ENCODE measurements at regions not wholly inside any gene's neighbourhood (a gene's known extent, or its start where the extent isn't known, plus 50 kb on each side); places are given as distances from the start of the nearest gene placed in this dataset.
"Not testable (repeated sequence)": the region's sequence is repeated elsewhere in the genome, so short reads cannot be mapped to it uniquely, and the experiment has no call there.

DNA sequence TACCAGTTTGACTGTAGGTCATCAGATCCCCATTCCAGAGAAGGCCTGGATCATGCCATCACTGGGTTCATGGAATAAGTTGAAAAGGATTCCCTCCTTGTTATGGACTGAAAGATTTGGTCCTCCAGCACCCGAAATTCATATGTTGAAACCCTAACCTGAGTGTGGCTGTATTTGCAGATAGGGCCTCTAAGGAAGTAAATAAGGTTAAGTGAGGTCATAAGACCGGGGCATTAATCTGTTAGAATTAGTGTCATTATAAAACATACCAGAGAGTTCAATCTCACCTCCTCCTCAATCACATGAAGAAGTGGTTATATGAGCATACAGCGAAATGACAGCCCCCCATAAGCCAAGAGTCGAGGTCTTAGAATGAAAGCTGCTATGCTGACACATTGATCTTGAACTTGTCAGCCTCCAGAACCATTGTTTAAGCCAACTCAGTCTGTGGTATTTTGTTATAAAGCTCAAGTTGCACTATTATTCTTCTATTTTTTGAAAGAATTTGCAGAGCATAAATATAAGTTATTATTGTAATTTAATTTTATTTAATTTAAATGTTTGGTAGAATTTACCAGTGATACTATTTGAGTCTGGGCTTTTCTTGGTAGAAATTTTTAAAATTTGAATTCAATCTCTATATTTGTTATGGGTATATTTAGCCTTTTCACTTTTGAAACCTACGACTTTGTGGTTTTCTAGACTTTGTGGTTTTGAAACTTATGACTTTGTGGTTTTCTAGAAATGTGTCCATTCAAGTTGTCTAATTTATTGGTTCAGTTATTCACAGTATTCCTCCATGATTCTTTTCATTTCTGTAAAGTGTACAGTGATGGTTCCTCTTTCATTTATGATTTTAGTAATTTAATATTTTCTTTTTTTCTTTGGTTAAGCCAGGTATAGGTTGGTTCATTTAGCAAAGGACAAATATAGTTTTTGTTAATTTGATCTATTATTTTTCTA lies 1206.7 kb upstream of the CDH2 start:
- TF ChIP-seq, protein P1, sequence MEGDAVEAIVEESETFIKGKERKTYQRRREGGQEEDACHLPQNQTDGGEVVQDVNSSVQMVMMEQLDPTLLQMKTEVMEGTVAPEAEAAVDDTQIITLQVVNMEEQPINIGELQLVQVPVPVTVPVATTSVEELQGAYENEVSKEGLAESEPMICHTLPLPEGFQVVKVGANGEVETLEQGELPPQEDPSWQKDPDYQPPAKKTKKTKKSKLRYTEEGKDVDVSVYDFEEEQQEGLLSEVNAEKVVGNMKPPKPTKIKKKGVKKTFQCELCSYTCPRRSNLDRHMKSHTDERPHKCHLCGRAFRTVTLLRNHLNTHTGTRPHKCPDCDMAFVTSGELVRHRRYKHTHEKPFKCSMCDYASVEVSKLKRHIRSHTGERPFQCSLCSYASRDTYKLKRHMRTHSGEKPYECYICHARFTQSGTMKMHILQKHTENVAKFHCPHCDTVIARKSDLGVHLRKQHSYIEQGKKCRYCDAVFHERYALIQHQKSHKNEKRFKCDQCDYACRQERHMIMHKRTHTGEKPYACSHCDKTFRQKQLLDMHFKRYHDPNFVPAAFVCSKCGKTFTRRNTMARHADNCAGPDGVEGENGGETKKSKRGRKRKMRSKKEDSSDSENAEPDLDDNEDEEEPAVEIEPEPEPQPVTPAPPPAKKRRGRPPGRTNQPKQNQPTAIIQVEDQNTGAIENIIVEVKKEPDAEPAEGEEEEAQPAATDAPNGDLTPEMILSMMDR (IDR thresholded peaks at IDR 0.05) = no peak
- TF ChIP-seq POLR2AphosphoS5 (IDR thresholded peaks at IDR 0.05) (no peak), EP300 (IDR thresholded peaks at IDR 0.05) (no peak)
- Histone ChIP-seq H3K9me3 (no peaks in the 10 kb centered on the region), H3K4me3 (no peak overlapping the region), H3K36me3 (no peaks in the 10 kb centered on the region), H3K27ac (no peak overlapping the region), H3K27me3 (no peaks in the 10 kb centered on the region), H3K4me1 (no peaks in the 10 kb centered on the region)
- WGBS, 2 donors (ENCODE audit: low coverage in 1 of 2) = 64 to 74% methylated on average over 5 of the region's 5 CpGs
- no peak for ATAC-seq

DNA sequence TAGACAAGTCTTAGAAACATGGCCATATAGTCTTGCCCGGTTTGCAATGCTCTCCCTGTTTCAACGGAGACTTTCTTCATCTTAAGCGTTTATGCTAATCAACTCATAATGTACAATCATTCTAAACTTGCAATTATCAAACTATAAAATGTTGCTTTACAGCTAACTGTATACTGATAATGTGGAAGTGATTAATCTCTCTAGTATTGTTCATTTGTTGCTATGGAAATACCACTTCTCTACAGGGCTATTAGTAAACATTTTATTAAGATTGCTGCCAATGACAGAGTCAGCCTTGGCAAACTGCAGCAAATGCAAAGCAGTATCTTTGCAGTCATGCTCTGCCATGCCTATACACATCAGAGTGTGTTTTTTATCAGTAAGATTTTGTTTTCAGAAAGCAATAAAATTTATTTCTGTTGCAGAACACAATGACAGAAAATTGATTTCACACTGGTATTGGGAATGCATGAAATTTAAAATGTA lies 1201.8 kb upstream of the CDH2 start:
- Histone ChIP-seq H3K36me3 (no peaks in the 10 kb centered on the region), H3K4me3 (no peak overlapping the region), H3K9me3 (peaks cover 0 to 2% (median 0%) of the 10 kb centered on the region in 3 donors), H3K27me3 (no peaks in the 10 kb centered on the region), H3K27ac (no peak overlapping the region), H3K4me1 (no peaks in the 10 kb centered on the region)
- TF ChIP-seq POLR2AphosphoS5 (IDR thresholded peaks at IDR 0.05) (no peak), POLR2A (IDR thresholded peaks at IDR 0.05) (no peak), EP300 (IDR thresholded peaks at IDR 0.05) (no peak)
- TF ChIP-seq, protein P1 (IDR thresholded peaks at IDR 0.05) = no peak
- 75 to 97% methylated on average over 3 of the region's 3 CpGs for WGBS, 2 donors (ENCODE audit: low coverage in 1 of 2)
- no peak for ATAC-seq

DNA sequence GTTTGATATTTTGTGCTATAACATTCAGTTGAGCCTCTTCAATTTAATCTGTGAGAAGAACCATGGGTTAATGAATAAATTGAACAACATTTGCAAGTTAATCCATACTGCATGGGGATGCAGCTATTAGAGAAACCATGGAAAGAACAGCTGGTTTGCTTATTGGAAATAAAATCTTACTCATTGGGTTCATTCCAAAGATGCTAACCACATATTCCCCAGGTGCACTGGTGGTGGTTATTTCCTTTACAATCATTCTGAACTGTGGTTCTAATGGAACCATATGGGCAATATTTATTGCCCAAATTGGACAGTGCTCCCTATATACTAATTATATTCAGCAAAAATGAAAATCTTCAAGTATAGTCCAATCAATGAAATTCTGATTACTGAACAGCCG lies 1200.4 kb upstream of the CDH2 start:
- Histone ChIP-seq H3K9me3 (peaks cover 0 to 12% (median 0%) of the 10 kb centered on the region in 3 donors), H3K36me3 (no peaks in the 10 kb centered on the region), H3K4me3 (no peak overlapping the region), H3K4me1 (no peaks in the 10 kb centered on the region), H3K27me3 (no peaks in the 10 kb centered on the region), H3K27ac (no peak overlapping the region)
- no peak for ATAC-seq
- TF ChIP-seq POLR2AphosphoS5 (IDR thresholded peaks at IDR 0.05) = no peak
- TF ChIP-seq, protein P1 (IDR thresholded peaks at IDR 0.05) = no peak
- TF ChIP-seq POLR2A (IDR thresholded peaks at IDR 0.05) = no peak
- no peak for TF ChIP-seq EP300 (IDR thresholded peaks at IDR 0.05)
- WGBS, 2 donors (ENCODE audit: low coverage in 1 of 2) = 67 to 90% methylated on average over 1 of the region's 1 CpG

DNA sequence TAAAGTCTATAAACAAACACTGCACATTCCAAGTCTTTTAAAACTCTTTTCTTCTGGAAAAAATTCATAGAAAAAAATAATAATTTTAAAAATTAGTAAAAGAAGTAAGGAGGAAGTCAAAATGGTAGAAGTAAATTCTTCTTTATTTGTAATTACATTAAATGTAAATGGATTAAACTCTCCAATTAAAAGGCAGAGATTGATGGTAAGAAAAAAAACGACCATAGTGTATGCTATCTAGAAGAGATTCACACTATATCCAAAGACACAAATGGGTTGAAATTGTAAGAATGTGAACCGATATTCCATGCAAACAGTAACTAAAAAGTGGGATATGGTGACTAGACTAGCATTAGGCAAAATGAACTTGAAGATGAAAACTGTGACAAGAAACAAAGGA lies 1196.1 kb upstream of the CDH2 start:
- TF ChIP-seq POLR2A (IDR thresholded peaks at IDR 0.05) = no peak
- no peak for TF ChIP-seq POLR2AphosphoS5 (IDR thresholded peaks at IDR 0.05)
- TF ChIP-seq, protein P1 (IDR thresholded peaks at IDR 0.05) = no peak
- no peak for TF ChIP-seq EP300 (IDR thresholded peaks at IDR 0.05)
- Histone ChIP-seq H3K9me3 (peaks cover 0 to 14% (median 0%) of the 10 kb centered on the region in 3 donors), H3K36me3 (no peaks in the 10 kb centered on the region), H3K4me3 (no peak overlapping the region), H3K27ac (no peak overlapping the region), H3K27me3 (no peaks in the 10 kb centered on the region), H3K4me1 (no peaks in the 10 kb centered on the region)
- no peak for ATAC-seq
- 74 to 85% methylated on average over 2 of the region's 2 CpGs for WGBS, 2 donors (ENCODE audit: low coverage in 1 of 2)

DNA sequence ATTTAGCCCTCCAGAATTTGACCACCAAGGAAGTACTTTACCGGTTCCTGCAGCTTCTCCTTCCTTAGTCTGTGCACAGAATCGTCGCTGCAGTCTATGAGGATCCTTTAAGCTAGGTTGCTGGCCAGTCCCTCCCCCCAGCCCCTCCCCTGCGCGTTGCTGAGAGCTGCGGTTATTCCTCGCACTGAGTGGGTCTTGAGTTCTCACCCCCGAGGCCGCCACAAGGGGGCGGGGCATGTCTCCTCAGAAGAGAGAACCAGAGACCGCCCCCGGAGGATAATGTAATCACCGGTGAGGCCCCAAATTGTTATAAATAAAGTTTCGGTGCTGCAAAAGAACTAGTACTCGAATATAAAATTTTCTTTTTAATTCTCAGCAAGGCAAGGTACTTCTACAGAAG lies 1184.9 kb upstream of the CDH2 start:
- Histone ChIP-seq H3K36me3 (no peaks in the 10 kb centered on the region), H3K4me1 (no peaks in the 10 kb centered on the region), H3K27ac (no peak overlapping the region), H3K9me3 (no peaks in the 10 kb centered on the region), H3K4me3 (no peak overlapping the region), H3K27me3 (no peaks in the 10 kb centered on the region)
- WGBS, 2 donors (ENCODE audit: low coverage in 1 of 2) = 90 to 92% methylated on average over 2 to 3 of the region's 15 CpGs
- ATAC-seq = no peak
- TF ChIP-seq, protein P1 (IDR thresholded peaks at IDR 0.05) = no peak
- TF ChIP-seq POLR2AphosphoS5 (IDR thresholded peaks at IDR 0.05) = no peak
- TF ChIP-seq EP300 (IDR thresholded peaks at IDR 0.05) = no peak
- no peak for TF ChIP-seq POLR2A (IDR thresholded peaks at IDR 0.05)

DNA sequence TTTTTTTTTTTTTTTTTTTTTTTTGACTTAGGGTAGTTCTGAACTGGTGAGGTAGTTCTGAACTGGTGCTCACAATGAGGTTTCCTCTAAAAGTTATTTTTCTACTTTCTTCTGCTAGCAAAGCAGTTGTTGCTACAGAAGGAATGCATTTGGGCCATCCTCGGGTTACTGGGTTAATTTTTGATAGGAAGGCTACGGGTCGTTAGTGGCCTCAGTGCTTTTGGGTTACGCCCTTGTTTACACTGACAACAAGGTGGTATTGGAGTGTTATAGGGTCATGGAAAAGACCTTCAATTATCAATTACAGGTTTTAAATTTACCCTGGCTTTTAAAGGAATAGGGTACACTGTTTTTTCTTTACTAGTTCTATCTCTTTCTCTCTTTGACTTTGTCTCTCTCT lies 1183.7 kb upstream of the CDH2 start:
- ATAC-seq, H3K4me1 ChIP-seq, H3K4me3 ChIP-seq, H3K36me3 ChIP-seq, H3K27me3 ChIP-seq, H3K9me3 ChIP-seq, H3K27ac ChIP-seq: not testable (repeated sequence)
- WGBS, 2 donors (ENCODE audit: low coverage in 1 of 2) = 83% methylated on average over 4 of the region's 4 CpGs; no CpG with 5 or more reads in 1 of the 2 donors

DNA sequence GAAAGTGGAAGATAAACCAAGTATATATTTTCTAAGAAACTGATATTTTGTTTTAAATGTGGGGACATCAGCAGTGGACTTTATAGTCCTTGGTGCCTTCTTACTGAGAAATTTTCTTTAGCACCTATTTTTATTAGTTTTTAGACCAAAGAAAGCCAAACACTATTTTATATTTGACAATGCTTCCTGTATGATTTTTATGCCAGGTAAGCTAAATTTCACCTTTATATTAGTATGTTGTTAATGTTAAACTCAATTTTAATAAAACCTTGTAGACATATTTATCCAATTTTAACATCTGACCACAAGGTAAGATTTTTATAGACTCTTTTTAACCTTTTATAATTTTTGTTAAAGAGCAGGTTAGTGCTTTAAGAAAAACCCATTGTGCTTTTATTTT lies 1182.3 kb upstream of the CDH2 start:
- not testable (repeated sequence) for H3K9me3 ChIP-seq, H3K27ac ChIP-seq, H3K4me3 ChIP-seq, H3K27me3 ChIP-seq, H3K36me3 ChIP-seq, ATAC-seq, H3K4me1 ChIP-seq
